NCI-H2107 (cell line): ENCODE measurements at regions not wholly inside any gene's neighbourhood (a gene's known extent, or its start where the extent isn't known, plus 50 kb on each side); places are given as distances from the start of the nearest gene placed in this dataset.
A peak's percentile ranks its signal among the peaks of the same experiment; 100 is the strongest.

Experiments used
- DNase-seq: peaks from one replicate; lab custom pipeline; 2025; lab: John Stamatoyannopoulos, UW

GRCh38 chr6:170082531-170083187 is 208.2 kb downstream of the DLL1 start:
- no peak for DNase-seq

- DNase-seq, result no peak
Measured at GRCh38 chr6:170082067-170082466, 208.8 kb downstream of the DLL1 start.

GRCh38 chr6:170081556-170081955 is 209.3 kb downstream of the DLL1 start:
- no peak for DNase-seq

GRCh38 chr6:170080828-170081371 is 210.0 kb downstream of the DLL1 start:
- peak; percentile 21 for DNase-seq

- DNase-seq, result no peak
Measured at GRCh38 chr6:170080169-170080827, 210.6 kb downstream of the DLL1 start.

GRCh38 chr6:170076466-170077165 is 214.3 kb downstream of the DLL1 start:
- DNase-seq, result no peak

- DNase-seq, result no peak
Measured at GRCh38 chr6:170075659-170076223, 215.1 kb downstream of the DLL1 start.

- no peak for DNase-seq
Measured at GRCh38 chr6:170074907-170075306, 216.0 kb downstream of the DLL1 start.

- DNase-seq, result no peak
Measured at GRCh38 chr6:170074435-170074834, 216.4 kb downstream of the DLL1 start.

GRCh38 chr6:170073846-170074245 is 217.0 kb downstream of the DLL1 start:
- DNase-seq, result no peak

- DNase-seq, result no peak
Measured at GRCh38 chr6:170072246-170072645, 218.6 kb downstream of the DLL1 start.

GRCh38 chr6:170069611-170070010 is 221.3 kb downstream of the DLL1 start:
- DNase-seq, result no peak

GRCh38 chr6:170068496-170068895 is 222.4 kb downstream of the DLL1 start:
- DNase-seq, result no peak

GRCh38 chr6:170067923-170068360 is 222.9 kb downstream of the DLL1 start:
- DNase-seq, result no peak

GRCh38 chr6:170067181-170067641 is 223.7 kb downstream of the DLL1 start:
- DNase-seq, result no peak

- DNase-seq, result no peak
Measured at GRCh38 chr6:170066679-170067078, 224.2 kb downstream of the DLL1 start.

GRCh38 chr6:170063851-170064602 is 226.9 kb downstream of the DLL1 start:
- DNase-seq, result no peak

GRCh38 chr6:170063431-170063830 is 227.4 kb downstream of the DLL1 start:
- no peak for DNase-seq

- no peak for DNase-seq
Measured at GRCh38 chr6:170062915-170063241, 228.0 kb downstream of the DLL1 start.

- no peak for DNase-seq
Measured at GRCh38 chr6:170062209-170062914, 228.5 kb downstream of the DLL1 start.

GRCh38 chr6:170058878-170059485 is 231.9 kb downstream of the DLL1 start:
- no peak for DNase-seq
